ENCODE measurements at regions not wholly inside any gene's neighbourhood (a gene's known extent, or its start where the extent isn't known, plus 50 kb on each side); places are given as distances from the start of the nearest gene placed in this dataset.

GRCh38 chrX:42437211-42437610 lies 340.8 kb downstream of the PPP1R2C start:
- TF ChIP-seq CTCF (IDR thresholded peaks at IDR 0.05), result no peak
- Histone ChIP-seq H3K4me3 (no peak overlapping the region), H3K36me3 (no peaks in the 10 kb centered on the region), H3K4me1 (no peaks in the 10 kb centered on the region), H3K9me3 (no peaks in the 10 kb centered on the region), H3K27ac (no peak overlapping the region), H3K27me3 (peaks cover 0 to 18% (median 0%) of the 10 kb centered on the region in 7 donors)
- intact Hi-C loops (cut with DNase I), result no loop called here
- DNase-seq (no peak), ATAC-seq (no peak)
- WGBS, 2 donors, result 67 to 77% methylated on average over 1 of the region's 1 CpG

- 92 to 97% methylated on average over 4 of the region's 4 CpGs for WGBS, 2 donors
- no peak overlapping the region for H3K27ac ChIP-seq
- no peak for ATAC-seq
- peaks cover 0 to 26% (median 0%) of the 10 kb centered on the region in 7 donors for H3K27me3 ChIP-seq
- no peaks in the 10 kb centered on the region for H3K4me1 ChIP-seq
- intact Hi-C loops (cut with DNase I), result no loop called here
- no peak for DNase-seq
- no peaks in the 10 kb centered on the region for H3K9me3 ChIP-seq
- no peaks in the 10 kb centered on the region for H3K36me3 ChIP-seq
- no peak for TF ChIP-seq CTCF (IDR thresholded peaks at IDR 0.05)
- H3K4me3 ChIP-seq, result no peak overlapping the region
Measured at GRCh38 chrX:42434458-42435166, 343.4 kb downstream of the PPP1R2C start.

GRCh38 chrX:42432552-42432951 lies 345.4 kb downstream of the PPP1R2C start:
- intact Hi-C loops (cut with DNase I), result no loop called here
- no peaks in the 10 kb centered on the region for H3K4me1 ChIP-seq
- H3K27ac ChIP-seq, result no peak overlapping the region
- no peak for TF ChIP-seq CTCF (IDR thresholded peaks at IDR 0.05)
- peaks cover 0 to 20% (median 0%) of the 10 kb centered on the region in 7 donors for H3K27me3 ChIP-seq
- DNase-seq, result no peak
- H3K4me3 ChIP-seq, result no peak overlapping the region
- no peaks in the 10 kb centered on the region for H3K36me3 ChIP-seq
- no peak for ATAC-seq
- no peaks in the 10 kb centered on the region for H3K9me3 ChIP-seq
- 94 to 98% methylated on average over 2 of the region's 2 CpGs for WGBS, 2 donors

- WGBS, 2 donors, result 87 to 89% methylated on average over 4 of the region's 4 CpGs
- intact Hi-C loops (cut with DNase I), result no loop called here
- DNase-seq, result no peak
- no peak overlapping the region for H3K27ac ChIP-seq
- H3K36me3 ChIP-seq, result no peaks in the 10 kb centered on the region
- H3K9me3 ChIP-seq, result no peaks in the 10 kb centered on the region
- TF ChIP-seq CTCF (IDR thresholded peaks at IDR 0.05), result no peak
- H3K4me1 ChIP-seq, result no peaks in the 10 kb centered on the region
- peaks cover 0 to 5% (median 0%) of the 10 kb centered on the region in 7 donors for H3K27me3 ChIP-seq
- H3K4me3 ChIP-seq, result no peak overlapping the region
- no peak for ATAC-seq
Measured at GRCh38 chrX:42422961-42423360, 355.0 kb downstream of the PPP1R2C start.

Measured in heart right ventricle (tissue), 16 donors.